Right ventricle myocardium inferior (tissue), 1 donor: ENCODE measurements at regions not wholly inside any gene's neighbourhood (a gene's known extent, or its start where the extent isn't known, plus 50 kb on each side); places are given as distances from the start of the nearest gene placed in this dataset.
"Not testable (repeated sequence)": the region's sequence is repeated elsewhere in the genome, so short reads cannot be mapped to it uniquely, and the experiment has no call there.

Experiments
- ATAC-seq: fragments of 200-7000 bp; cut with Tn5 transposase; one replicate; pipeline ENCODE4 v1.9.1; 2020; ENCODE audit warnings: mild to moderate bottlenecking, moderate library complexity
- DNase-seq: peaks from one replicate; pipeline ENCODE4 v3.0.0; 2021; ENCODE audit errors: missing footprints
- intact Hi-C: fragments of 100-400 bp; cut with DNase I; formaldehyde crosslinking; loops from one replicate; pipeline ENCODE4 v1.11.0; 2022
- donor health status: DM: no; HTN: yes; CAD: no; lungs with severe emphysema.

- intact Hi-C loops, result loop anchor here (5.0 kb wide), 1 partner anchor 69 kb away; no protein-coding TSS in a partner anchor
- no peak for ATAC-seq
Measured at GRCh38 chr14:30373053-30373452, 185.9 kb upstream of the G2E3 start.

GRCh38 chr14:30373526-30373925, 185.4 kb upstream of the G2E3 start:
- no peak for ATAC-seq
- DNase-seq, result no peak
- intact Hi-C loops, result loop anchor here (5.0 kb wide), 1 partner anchor 69 kb away; no protein-coding TSS in a partner anchor

More at GRCh38 chr14:30373053-30373452, 185.9 kb upstream of the G2E3 start:
- no peak for DNase-seq

- intact Hi-C loops, result loop anchor here (5.0 kb wide), 1 partner anchor 147 kb away; no protein-coding TSS in a partner anchor
- ATAC-seq (peak; percentile 31), DNase-seq (peak; percentile 56)
Measured at GRCh38 chr14:30375296-30375892, 183.6 kb upstream of the G2E3 start.

- DNase-seq, result no peak
- intact Hi-C loops, result no loop called here
- ATAC-seq, result no peak
Measured at GRCh38 chr14:30381861-30382480, 177.0 kb upstream of the G2E3 start.

GRCh38 chr14:30385925-30386324, 173.0 kb upstream of the G2E3 start:
- ATAC-seq, result no peak
- intact Hi-C loops, result no loop called here
- DNase-seq, result no peak

- DNase-seq (no peak), ATAC-seq (peak; percentile 77)
- intact Hi-C loops, result no loop called here
Measured at GRCh38 chr14:30387871-30388270, 171.1 kb upstream of the G2E3 start.

GRCh38 chr14:30389134-30389876, 169.7 kb upstream of the G2E3 start:
- intact Hi-C loops, result no loop called here
- peak; percentile 74 for ATAC-seq
- DNase-seq, result no peak

- no peak for ATAC-seq
- intact Hi-C loops, result no loop called here
- DNase-seq, result no peak
Measured at GRCh38 chr14:30389877-30390385, 169.0 kb upstream of the G2E3 start.

- DNase-seq (no peak), ATAC-seq (no peak)
- intact Hi-C loops, result no loop called here
Measured at GRCh38 chr14:30395065-30395464, 163.9 kb upstream of the G2E3 start.

GRCh38 chr14:30402846-30403245, 156.1 kb upstream of the G2E3 start:
- ATAC-seq (no peak), DNase-seq (no peak)
- intact Hi-C loops, result no loop called here

GRCh38 chr14:30403791-30404190, 155.2 kb upstream of the G2E3 start:
- DNase-seq, result no peak
- no peak for ATAC-seq
- intact Hi-C loops, result no loop called here

- DNase-seq, intact Hi-C loops, ATAC-seq: not testable (repeated sequence)
Measured at GRCh38 chr14:30409508-30410015, 149.4 kb upstream of the G2E3 start.

GRCh38 chr14:30410986-30411385, 148.0 kb upstream of the G2E3 start:
- intact Hi-C loops, result no loop called here
- DNase-seq (no peak), ATAC-seq (no peak)

GRCh38 chr14:30413184-30413583, 145.8 kb upstream of the G2E3 start:
- DNase-seq, intact Hi-C loops, ATAC-seq: not testable (repeated sequence)

GRCh38 chr14:30417121-30417520, 141.8 kb upstream of the G2E3 start:
- ATAC-seq (no peak), DNase-seq (no peak)
- intact Hi-C loops, result no loop called here

GRCh38 chr14:30417999-30418398, 141.0 kb upstream of the G2E3 start:
- ATAC-seq, result no peak
- no peak for DNase-seq
- intact Hi-C loops, result no loop called here

GRCh38 chr14:30419037-30419436, 139.9 kb upstream of the G2E3 start:
- intact Hi-C loops, result no loop called here
- no peak for ATAC-seq
- DNase-seq, result no peak

- ATAC-seq (no peak), DNase-seq (no peak)
- intact Hi-C loops, result no loop called here
Measured at GRCh38 chr14:30420515-30420914, 138.4 kb upstream of the G2E3 start.

- ATAC-seq (no peak), DNase-seq (no peak)
- intact Hi-C loops, result no loop called here
Measured at GRCh38 chr14:30426463-30426862, 132.5 kb upstream of the G2E3 start.

- no peak for ATAC-seq
- intact Hi-C loops, result no loop called here
- DNase-seq, result no peak
Measured at GRCh38 chr14:30427401-30427800, 131.6 kb upstream of the G2E3 start.
